Right atrium auricular region (tissue), 2 donors: ENCODE measurements at regions not wholly inside any gene's neighbourhood (a gene's known extent, or its start where the extent isn't known, plus 50 kb on each side); places are given as distances from the start of the nearest gene placed in this dataset.

Experiments used
- DNase-seq: peaks from one replicate; pipeline ENCODE4 v3.0.0-alpha.2; 2019; ENCODE audit warnings: low spot score
- H3K27ac ChIP-seq, 2 donors: fragments of 200-600 bp; sonication (generic); 1 replicate in 1 of 2; 2 replicates in 1 of 2; pipeline ENCODE4 v1.5.1; 2016 to 2019
- H3K27me3 ChIP-seq, 2 donors: fragments of 200-600 bp; sonication (generic); one replicate each; pipeline versions ENCODE4 v1.5.1 to v1.6.0; 2017 to 2019
- H3K36me3 ChIP-seq: fragments of 200-600 bp; sonication (generic); one replicate; pipeline ENCODE4 v1.5.1; 2016
- H3K4me1 ChIP-seq, 2 donors: fragments of 200-600 bp; sonication (generic); one replicate each; pipeline versions ENCODE4 v1.5.1 to v1.6.0; 2017 to 2019
- H3K4me3 ChIP-seq, 2 donors: fragments of 200-600 bp; sonication (generic); 1 replicate in 1 of 2; 2 replicates in 1 of 2; pipeline ENCODE4 v1.5.1; 2017 to 2019; ENCODE audit warnings: mild to moderate bottlenecking in 1 of 2, moderate library complexity in 1 of 2
- H3K9me3 ChIP-seq, 2 donors: fragments of 200-600 bp; sonication (generic); one replicate each; pipeline ENCODE4 v1.5.1; 2019
- CTCF ChIP-seq, 2 donors: fragments of 200-600 bp; sonication (generic); IDR thresholded peaks; one replicate each; pipeline ENCODE4 v1.5.1; 2019; ENCODE audit warnings: antibody characterized with exemption in 2 of 2

- no peak for DNase-seq
- Histone ChIP-seq H3K4me1 (no peaks in the 10 kb centered on the region), H3K27ac (no peak overlapping the region), H3K9me3 (peaks cover 0 to 13% of the 10 kb centered on the region in 2 donors), H3K4me3 (no peak overlapping the region), H3K27me3 (no peaks in the 10 kb centered on the region), H3K36me3 (no peaks in the 10 kb centered on the region)
- TF ChIP-seq CTCF (IDR thresholded peaks at IDR 0.05) = no peak
Observed at GRCh38 chr9:24438876-24439275, 106.8 kb downstream of the IZUMO3 start.

GRCh38 chr9:24436761-24437160 is 108.9 kb downstream of the IZUMO3 start:
- no peaks in the 10 kb centered on the region for H3K27me3 ChIP-seq
- DNase-seq = no peak
- no peak overlapping the region for H3K27ac ChIP-seq

GRCh38 chr9:24434183-24434582 is 111.5 kb downstream of the IZUMO3 start:
- Histone ChIP-seq H3K27ac (no peak overlapping the region), H3K36me3 (no peaks in the 10 kb centered on the region), H3K4me1 (no peaks in the 10 kb centered on the region), H3K4me3 (no peak overlapping the region), H3K9me3 (peaks cover 0 to 6% of the 10 kb centered on the region in 2 donors), H3K27me3 (no peaks in the 10 kb centered on the region)
- no peak for TF ChIP-seq CTCF (IDR thresholded peaks at IDR 0.05)
- DNase-seq = no peak

More at GRCh38 chr9:24436761-24437160, 108.9 kb downstream of the IZUMO3 start:
- Histone ChIP-seq H3K9me3 (peaks cover 0 to 6% of the 10 kb centered on the region in 2 donors), H3K4me3 (no peak overlapping the region), H3K4me1 (no peaks in the 10 kb centered on the region), H3K36me3 (no peaks in the 10 kb centered on the region)
- TF ChIP-seq CTCF (IDR thresholded peaks at IDR 0.05) = no peak

GRCh38 chr9:24416136-24416535 is 129.6 kb downstream of the IZUMO3 start:
- DNase-seq = no peak
- Histone ChIP-seq H3K36me3 (no peaks in the 10 kb centered on the region), H3K4me1 (no peaks in the 10 kb centered on the region), H3K4me3 (no peak overlapping the region), H3K9me3 (peaks cover 0 to 5% of the 10 kb centered on the region in 2 donors), H3K27ac (no peak overlapping the region), H3K27me3 (no peaks in the 10 kb centered on the region)
- TF ChIP-seq CTCF (IDR thresholded peaks at IDR 0.05) = no peak

GRCh38 chr9:24413651-24414050 is 132.0 kb downstream of the IZUMO3 start:
- H3K36me3 ChIP-seq = no peaks in the 10 kb centered on the region
- no peak for TF ChIP-seq CTCF (IDR thresholded peaks at IDR 0.05)
- no peak overlapping the region for H3K4me3 ChIP-seq

GRCh38 chr9:24398466-24398865 is 147.2 kb downstream of the IZUMO3 start:
- TF ChIP-seq CTCF (IDR thresholded peaks at IDR 0.05) = no peak
- no peak overlapping the region for H3K27ac ChIP-seq
- no peaks in the 10 kb centered on the region for H3K27me3 ChIP-seq
- DNase-seq = no peak
- H3K4me3 ChIP-seq = no peak overlapping the region
- H3K9me3 ChIP-seq = peaks cover 0 to 4% of the 10 kb centered on the region in 2 donors
- no peaks in the 10 kb centered on the region for H3K36me3 ChIP-seq
- no peaks in the 10 kb centered on the region for H3K4me1 ChIP-seq

More at GRCh38 chr9:24413651-24414050, 132.0 kb downstream of the IZUMO3 start:
- Histone ChIP-seq H3K27ac (no peak overlapping the region), H3K4me1 (no peaks in the 10 kb centered on the region), H3K27me3 (no peaks in the 10 kb centered on the region), H3K9me3 (peaks cover 0 to 5% of the 10 kb centered on the region in 2 donors)
- no peak for DNase-seq
